Thyroid gland (tissue), 4 donors: ENCODE measurements at regions not wholly inside any gene's neighbourhood (a gene's known extent, or its start where the extent isn't known, plus 50 kb on each side); places are given as distances from the start of the nearest gene placed in this dataset.
"Not testable (repeated sequence)": the region's sequence is repeated elsewhere in the genome, so short reads cannot be mapped to it uniquely, and the experiment has no call there.

ENCODE experiments used
- CTCF ChIP-seq, 6 experiments: fragments of 200-600 bp in 3 of 6; fragments of 450-650 bp in 3 of 6; sonication (generic) in 3 of 6; IDR thresholded peaks; one replicate each; pipeline ENCODE4 v1.5.1; 2016 to 2019; ENCODE audit warnings: antibody characterized with exemption in 6 of 6, mild to moderate bottlenecking in 2 of 6, inconsistent platforms in 1 of 6, moderate library complexity in 1 of 6
- POLR2A ChIP-seq, 2 donors: fragments of 450-650 bp; IDR thresholded peaks; one replicate each; pipeline ENCODE4 v1.6.1; 2017; ENCODE audit warnings: antibody characterized with exemption in 2 of 2, mild to moderate bottlenecking in 2 of 2, moderate library complexity in 1 of 2

- TF ChIP-seq CTCF, POLR2A (IDR thresholded peaks at IDR 0.05): not testable (repeated sequence)
Observed at GRCh38 chr17:30700833-30701232, 123.7 kb downstream of the CRLF3 start.
